ENCODE measurements at regions not wholly inside any gene's neighbourhood (a gene's known extent, or its start where the extent isn't known, plus 50 kb on each side); places are given as distances from the start of the nearest gene placed in this dataset.

- H3K27ac ChIP-seq: no peak overlapping the region
- H4K20me1 ChIP-seq (ENCODE audit: insufficient read depth): no peaks in the 10 kb centered on the region
- no peak for TF ChIP-seq CTCF (conservative IDR thresholded peaks at IDR 0.05; ENCODE audit: low read depth, low read length)
- no peaks in the 10 kb centered on the region for H3K27me3 ChIP-seq (ENCODE audit: insufficient read depth, low read depth)
- no peak overlapping the region for H3K9ac ChIP-seq
- H2AFZ ChIP-seq (ENCODE audit: low read depth): no peak overlapping the region
- H3K4me1 ChIP-seq (ENCODE audit: low read depth, poor library complexity, severe bottlenecking): no peaks in the 10 kb centered on the region
- no peaks in the 10 kb centered on the region for H3K36me3 ChIP-seq (ENCODE audit: insufficient read depth)
- H3K4me3 ChIP-seq (IDR thresholded peaks at IDR 0.05; ENCODE audit: insufficient read depth, low read depth, low read length): no peak overlapping the region
- no peak overlapping the region for H3K4me2 ChIP-seq
- H3K79me2 ChIP-seq (ENCODE audit: insufficient read depth, low read depth): no peaks in the 10 kb centered on the region
Observed at GRCh38 chr3:84023842-84024241, 934.9 kb upstream of the CADM2 start.

GRCh38 chr3:84039099-84039498 is 919.7 kb upstream of the CADM2 start:
- Histone ChIP-seq H3K4me3 (IDR thresholded peaks at IDR 0.05; ENCODE audit: insufficient read depth, low read depth, low read length) (no peak overlapping the region), H4K20me1 (ENCODE audit: insufficient read depth) (no peaks in the 10 kb centered on the region), H3K4me1 (ENCODE audit: low read depth, poor library complexity, severe bottlenecking) (no peaks in the 10 kb centered on the region), H3K36me3 (ENCODE audit: insufficient read depth) (no peaks in the 10 kb centered on the region), H3K27ac (no peak overlapping the region), H3K9ac (no peak overlapping the region), H3K4me2 (no peak overlapping the region), H3K27me3 (ENCODE audit: insufficient read depth, low read depth) (no peaks in the 10 kb centered on the region), H2AFZ (ENCODE audit: low read depth) (no peak overlapping the region), H3K79me2 (ENCODE audit: insufficient read depth, low read depth) (no peaks in the 10 kb centered on the region)
- TF ChIP-seq CTCF (conservative IDR thresholded peaks at IDR 0.05; ENCODE audit: low read depth, low read length): no peak

- H3K36me3 ChIP-seq (ENCODE audit: insufficient read depth): no peaks in the 10 kb centered on the region
- TF ChIP-seq CTCF (conservative IDR thresholded peaks at IDR 0.05; ENCODE audit: low read depth, low read length): no peak
- H3K9ac ChIP-seq: no peak overlapping the region
- no peaks in the 10 kb centered on the region for H3K4me1 ChIP-seq (ENCODE audit: low read depth, poor library complexity, severe bottlenecking)
- H3K27ac ChIP-seq: no peak overlapping the region
- no peak overlapping the region for H2AFZ ChIP-seq (ENCODE audit: low read depth)
- H3K4me2 ChIP-seq: no peak overlapping the region
- no peaks in the 10 kb centered on the region for H3K27me3 ChIP-seq (ENCODE audit: insufficient read depth, low read depth)
- H3K4me3 ChIP-seq (IDR thresholded peaks at IDR 0.05; ENCODE audit: insufficient read depth, low read depth, low read length): no peak overlapping the region
- H3K79me2 ChIP-seq (ENCODE audit: insufficient read depth, low read depth): no peaks in the 10 kb centered on the region
- no peaks in the 10 kb centered on the region for H4K20me1 ChIP-seq (ENCODE audit: insufficient read depth)
Observed at GRCh38 chr3:84042399-84043106, 916.2 kb upstream of the CADM2 start.

GRCh38 chr3:84066915-84067314 is 891.9 kb upstream of the CADM2 start:
- H3K4me3 ChIP-seq (IDR thresholded peaks at IDR 0.05; ENCODE audit: insufficient read depth, low read depth, low read length): no peak overlapping the region

More at GRCh38 chr3:84066915-84067314, 891.9 kb upstream of the CADM2 start:
- Histone ChIP-seq H3K4me1 (ENCODE audit: low read depth, poor library complexity, severe bottlenecking) (no peaks in the 10 kb centered on the region), H3K27ac (no peak overlapping the region), H3K4me2 (no peak overlapping the region), H2AFZ (ENCODE audit: low read depth) (no peak overlapping the region), H3K9ac (no peak overlapping the region), H3K79me2 (ENCODE audit: insufficient read depth, low read depth) (no peaks in the 10 kb centered on the region), H3K36me3 (ENCODE audit: insufficient read depth) (no peaks in the 10 kb centered on the region), H4K20me1 (ENCODE audit: insufficient read depth) (no peaks in the 10 kb centered on the region), H3K27me3 (ENCODE audit: insufficient read depth, low read depth) (no peaks in the 10 kb centered on the region)
- no peak for TF ChIP-seq CTCF (conservative IDR thresholded peaks at IDR 0.05; ENCODE audit: low read depth, low read length)
